Uterus (tissue), 2 donors: ENCODE measurements at regions not wholly inside any gene's neighbourhood (a gene's known extent, or its start where the extent isn't known, plus 50 kb on each side); places are given as distances from the start of the nearest gene placed in this dataset.

Source experiments
- CTCF ChIP-seq, 4 experiments: fragments of 200-600 bp in 2 of 4; fragments of 450-650 bp in 2 of 4; sonication (generic) in 2 of 4; IDR thresholded peaks; one replicate each; pipeline ENCODE4 v1.5.1; 2016 to 2019; ENCODE audit warnings: antibody characterized with exemption in 4 of 4, mild to moderate bottlenecking in 2 of 4, moderate library complexity in 1 of 4
- POLR2A ChIP-seq, 2 donors: fragments of 450-650 bp; IDR thresholded peaks; one replicate each; pipeline ENCODE4 v1.6.1; 2016; ENCODE audit warnings: antibody characterized with exemption in 2 of 2, mild to moderate bottlenecking in 1 of 2, moderate library complexity in 1 of 2

- TF ChIP-seq CTCF (IDR thresholded peaks at IDR 0.05) (no peak), POLR2A (IDR thresholded peaks at IDR 0.05) (no peak)
Observed at GRCh38 chr9:129428864-129429577, 191.9 kb downstream of the C9orf50 start.
